ENCODE measurements at regions not wholly inside any gene's neighbourhood (a gene's known extent, or its start where the extent isn't known, plus 50 kb on each side); places are given as distances from the start of the nearest gene placed in this dataset.
A peak's percentile ranks its signal among the peaks of the same experiment; 100 is the strongest.

- peak overlapping the region; percentile 66 for H3K27ac Mint-ChIP-seq
- Histone ChIP-seq H3K9me3 (ENCODE audit: control extremely low read depth in 1 of 3, control insufficient read depth in 2 of 3, insufficient read depth in 1 of 3, low read length in 2 of 3) (no peaks in the 10 kb centered on the region), H3K4me3 (ENCODE audit: control extremely low read depth in 1 of 5, extremely low read depth in 1 of 5, insufficient read depth in 1 of 5, low read depth in 2 of 5, low read length in 4 of 5) (peak overlapping the region; percentile 66 to 96 (median 89)), H2AFZ (ENCODE audit: insufficient read depth, low read depth, low read length, poor library complexity, severe bottlenecking) (peak overlapping the region; percentile 89), H3K4me2 (replicated peaks; ENCODE audit: low read depth, low read length, poor library complexity, severe bottlenecking) (peak overlapping the region; percentile 74), H3K27me3 (replicated peaks in 1 of 4; ENCODE audit: control extremely low read depth in 1 of 4, control insufficient read depth in 3 of 4, insufficient read depth in 4 of 4, low read length in 3 of 4) (peaks cover 4 to 41% (median 27%) of the 10 kb centered on the region in 4 experiments), H4K20me1 (ENCODE audit: control insufficient read depth, insufficient read depth, low read length, poor library complexity, severe bottlenecking) (no peaks in the 10 kb centered on the region), H3K27ac (ENCODE audit: low read length in 2 of 2) (peak overlapping the region; percentile 31 to 61), H3K4me1 (ENCODE audit: control insufficient read depth in 2 of 2, insufficient read depth in 2 of 2, low read length in 2 of 2) (peaks cover 26 to 28% of the 10 kb centered on the region in 2 donors), H3K36me3 (replicated peaks in 1 of 2; ENCODE audit: control extremely low read depth in 1 of 2, control insufficient read depth in 1 of 2, extremely low read depth in 1 of 2, insufficient read depth in 2 of 2, low read length in 1 of 2) (no peaks in the 10 kb centered on the region), H3K9ac (ENCODE audit: low read length) (peak overlapping the region; percentile 91), H3K79me2 (ENCODE audit: control insufficient read depth, insufficient read depth, low read length) (no peaks in the 10 kb centered on the region)
- H3K4me1 Mint-ChIP-seq, result peaks cover 26% of the 10 kb centered on the region
- DNase-seq, result peak; percentile 79
- intact Hi-C loops (cut with micrococcal nuclease), result loop anchor here (1.0 to 5.0 kb wide), 5 partner anchors 14 to 528 kb away; no protein-coding TSS in a partner anchor
- TF ChIP-seq, protein P1, sequence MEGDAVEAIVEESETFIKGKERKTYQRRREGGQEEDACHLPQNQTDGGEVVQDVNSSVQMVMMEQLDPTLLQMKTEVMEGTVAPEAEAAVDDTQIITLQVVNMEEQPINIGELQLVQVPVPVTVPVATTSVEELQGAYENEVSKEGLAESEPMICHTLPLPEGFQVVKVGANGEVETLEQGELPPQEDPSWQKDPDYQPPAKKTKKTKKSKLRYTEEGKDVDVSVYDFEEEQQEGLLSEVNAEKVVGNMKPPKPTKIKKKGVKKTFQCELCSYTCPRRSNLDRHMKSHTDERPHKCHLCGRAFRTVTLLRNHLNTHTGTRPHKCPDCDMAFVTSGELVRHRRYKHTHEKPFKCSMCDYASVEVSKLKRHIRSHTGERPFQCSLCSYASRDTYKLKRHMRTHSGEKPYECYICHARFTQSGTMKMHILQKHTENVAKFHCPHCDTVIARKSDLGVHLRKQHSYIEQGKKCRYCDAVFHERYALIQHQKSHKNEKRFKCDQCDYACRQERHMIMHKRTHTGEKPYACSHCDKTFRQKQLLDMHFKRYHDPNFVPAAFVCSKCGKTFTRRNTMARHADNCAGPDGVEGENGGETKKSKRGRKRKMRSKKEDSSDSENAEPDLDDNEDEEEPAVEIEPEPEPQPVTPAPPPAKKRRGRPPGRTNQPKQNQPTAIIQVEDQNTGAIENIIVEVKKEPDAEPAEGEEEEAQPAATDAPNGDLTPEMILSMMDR (IDR thresholded peaks at IDR 0.05), result no peak
- TF ChIP-seq EZH2 (IDR thresholded peaks at IDR 0.05; ENCODE audit: borderline replicate concordance, insufficient read depth, low read depth, low read length, poor library complexity, severe bottlenecking), result peak; percentile 80
- WGBS (ENCODE audit: insufficient coverage), result under 1% methylated on average over 55 of the region's 57 CpGs
- H3K27me3 Mint-ChIP-seq, result peaks cover 54% of the 10 kb centered on the region
- H3K9me3 Mint-ChIP-seq (ENCODE audit: insufficient read depth), result no peaks in the 10 kb centered on the region
- ATAC-seq (ENCODE audit: low read depth), result no peak
- ChIA-PET CTCF (interaction anchor here (0.6 to 4.4 kb wide), 7 partner anchors 9 to 982 kb away, joined by 3 to 37 read pairs (median 6); partner anchors contain the start of gene PRDM1), POLR2A (interaction anchor here (0.6 to 3.0 kb wide), 6 partner anchors 12 to 123 kb away, joined by 3 to 15 read pairs (median 4); partner anchors contain the start of gene PRDM1)
- peak overlapping the region; percentile 90 for H3K4me3 Mint-ChIP-seq
These were observed 91.3 kb upstream of the PRDM1 start for GRCh38 chr6:105994591-105995390.
